H9 (cell line): ENCODE measurements at regions not wholly inside any gene's neighbourhood (a gene's known extent, or its start where the extent isn't known, plus 50 kb on each side); places are given as distances from the start of the nearest gene placed in this dataset.

Source experiments
- DNase-seq: peaks from one replicate; pipeline ENCODE4 v3.0.0-alpha.2; 2017
- H2AFZ ChIP-seq: one replicate; pipeline ENCODE4 v1.6.1; 2013; ENCODE audit warnings: mild to moderate bottlenecking, low read length, control low read depth, moderate library complexity
- H2AK5ac ChIP-seq: 2 replicates; pipeline ENCODE4 v1.6.1; 2013; ENCODE audit warnings: low read length, control low read depth, mixed read lengths; ENCODE audit not compliant: insufficient read length
- H2BK120ac ChIP-seq: one replicate; pipeline ENCODE4 v1.6.1; 2013; ENCODE audit warnings: low read depth, mild to moderate bottlenecking, low read length, control low read depth, inconsistent platforms; ENCODE audit not compliant: poor library complexity, severe bottlenecking
- H2BK12ac ChIP-seq: 2 replicates; pipeline ENCODE4 v1.6.1; 2013; ENCODE audit warnings: low read length, control low read depth, mixed read lengths, low read depth; ENCODE audit not compliant: insufficient read length
- H2BK15ac ChIP-seq: 2 replicates; pipeline ENCODE4 v1.6.1; 2013; ENCODE audit warnings: low read depth, low read length, control low read depth
- H2BK20ac ChIP-seq: one replicate; pipeline ENCODE4 v1.6.1; 2013; ENCODE audit warnings: low read depth, mild to moderate bottlenecking, low read length, control low read depth, inconsistent platforms; ENCODE audit not compliant: poor library complexity, severe bottlenecking
- H2BK5ac ChIP-seq: 2 replicates; pipeline ENCODE4 v1.6.1; 2013; ENCODE audit warnings: low read length, control low read depth, mixed read lengths; ENCODE audit not compliant: insufficient read length
- H3K14ac ChIP-seq: 2 replicates; pipeline ENCODE4 v1.6.1; 2013; ENCODE audit warnings: low read length, control low read depth; ENCODE audit not compliant: insufficient read depth
- H3K18ac ChIP-seq: 2 replicates; pipeline ENCODE4 v1.6.1; 2013; ENCODE audit warnings: low read depth, mild to moderate bottlenecking, mixed read lengths, low read length, control low read depth; ENCODE audit not compliant: insufficient read length
- H3K23ac ChIP-seq: 2 replicates; pipeline ENCODE4 v1.6.1; 2013; ENCODE audit warnings: low read length, control low read depth, mixed read lengths, low read depth; ENCODE audit not compliant: insufficient read length
- H3K23me2 ChIP-seq: 2 replicates; pipeline ENCODE4 v1.6.1; 2013; ENCODE audit warnings: low read depth, mild to moderate bottlenecking, mixed read lengths, low read length, control low read depth; ENCODE audit not compliant: insufficient read length, poor library complexity, severe bottlenecking
- H3K27ac ChIP-seq: 2 replicates; pipeline ENCODE4 v1.5.1; 2013; ENCODE audit warnings: low read length, control low read depth, mixed read lengths, low read depth; ENCODE audit not compliant: insufficient read length
- H3K27me3 ChIP-seq: 2 replicates; pipeline ENCODE4 v1.6.1; 2013; ENCODE audit warnings: low read length, control low read depth, inconsistent platforms; ENCODE audit not compliant: insufficient read depth
- H3K4ac ChIP-seq: 2 replicates; pipeline ENCODE4 v1.6.1; 2013; ENCODE audit warnings: low read depth, mild to moderate bottlenecking, control low read depth, inconsistent platforms, low read length, moderate library complexity
- H3K4me1 ChIP-seq: 2 replicates; pipeline ENCODE4 v1.6.1; 2013; ENCODE audit warnings: low read length, control low read depth, inconsistent platforms; ENCODE audit not compliant: insufficient read depth
- H3K4me2 ChIP-seq: 2 replicates; pipeline ENCODE4 v1.6.1; 2013; ENCODE audit warnings: low read length, control low read depth, mixed read lengths; ENCODE audit not compliant: insufficient read length, insufficient read depth
- H3K56ac ChIP-seq: 2 replicates; pipeline ENCODE4 v1.6.1; 2013; ENCODE audit warnings: low read depth, mild to moderate bottlenecking, mixed read lengths, low read length, control low read depth; ENCODE audit not compliant: insufficient read length
- H3K79me1 ChIP-seq: 2 replicates; pipeline ENCODE4 v1.6.1; 2013; ENCODE audit warnings: low read depth, mild to moderate bottlenecking, moderate library complexity, low read length, control low read depth, inconsistent platforms; ENCODE audit not compliant: insufficient read depth, poor library complexity, severe bottlenecking
- H3K79me2 ChIP-seq: 2 replicates; pipeline ENCODE4 v1.6.1; 2013; ENCODE audit warnings: low read length, control low read depth, inconsistent platforms; ENCODE audit not compliant: insufficient read depth
- H3K9ac ChIP-seq: 2 replicates; pipeline ENCODE4 v1.6.1; 2013; ENCODE audit warnings: low read length, control low read depth, mixed read lengths; ENCODE audit not compliant: insufficient read length; ENCODE audit errors: extremely low read depth
- H3K9me3 ChIP-seq: one replicate; pipeline ENCODE4 v1.6.1; 2013; ENCODE audit warnings: low read depth, low read length, inconsistent platforms; ENCODE audit not compliant: control insufficient read depth
- H3T11ph ChIP-seq: one replicate; pipeline ENCODE4 v1.6.1; 2013; ENCODE audit warnings: mild to moderate bottlenecking, low read length, control low read depth, inconsistent platforms
- H4K20me1 ChIP-seq: one replicate; pipeline ENCODE4 v1.6.1; 2013; ENCODE audit not compliant: control insufficient read depth, insufficient read length, insufficient read depth
- H4K5ac ChIP-seq: 2 replicates; pipeline ENCODE4 v1.6.1; 2013; ENCODE audit warnings: low read depth, mild to moderate bottlenecking, mixed read lengths, low read length, control low read depth; ENCODE audit not compliant: insufficient read length
- H4K8ac ChIP-seq: replicated peaks from 2 replicates; pipeline ENCODE4 v1.6.1; 2013; ENCODE audit warnings: low read length, control low read depth, mixed read lengths, low read depth; ENCODE audit not compliant: insufficient read length
- H4K91ac ChIP-seq: 2 replicates; pipeline ENCODE4 v1.6.1; 2013; ENCODE audit warnings: low read depth, mild to moderate bottlenecking, moderate library complexity, mixed read lengths, low read length, control low read depth; ENCODE audit not compliant: insufficient read length
- H3K27ac Mint-ChIP-seq, 3 experiments: 2 replicates in 2 of 3; 3 replicates in 1 of 3; pipeline ENCODE4 v1.8.0; 2020 to 2021; ENCODE audit warnings: mixed read lengths in 3 of 3, mild to moderate bottlenecking in 1 of 3, moderate library complexity in 1 of 3
- H3K27me3 Mint-ChIP-seq: 2 replicates; pipeline ENCODE4 v1.8.0; 2021; ENCODE audit warnings: low read depth, mild to moderate bottlenecking, moderate library complexity, mixed read lengths
- H3K36me3 Mint-ChIP-seq, 3 experiments: 2 replicates in 2 of 3; 3 replicates in 1 of 3; pipeline ENCODE4 v1.8.0; 2020 to 2021; ENCODE audit warnings: low read depth in 3 of 3, mixed read lengths in 3 of 3; ENCODE audit not compliant: insufficient read depth in 1 of 3
- H3K4me1 Mint-ChIP-seq, 2 experiments: 2 replicates each; pipeline ENCODE4 v1.8.0; 2020; ENCODE audit warnings: mixed read lengths in 2 of 2
- H3K4me3 Mint-ChIP-seq, 2 experiments: 2 replicates in 1 of 2; 3 replicates in 1 of 2; pipeline ENCODE4 v1.8.0; 2020 to 2021; ENCODE audit warnings: mild to moderate bottlenecking in 2 of 2, mixed read lengths in 2 of 2, moderate library complexity in 1 of 2
- H3K9me3 Mint-ChIP-seq, 2 experiments: 2 replicates in 1 of 2; 3 replicates in 1 of 2; pipeline ENCODE4 v1.8.0; 2020; ENCODE audit warnings: mild to moderate bottlenecking in 2 of 2, mixed read lengths in 2 of 2, moderate library complexity in 1 of 2
- CTCF ChIP-seq: fragments of 200-600 bp; sonication (generic); conservative IDR thresholded peaks from 3 replicates; pipeline ENCODE4 v1.8.0; 2021; ENCODE audit warnings: antibody characterized with exemption, mild to moderate bottlenecking
- WGBS: extraction: QIAGEN DNeasy Blood & Tissue Kit; methylation state at CpG from one replicate; pipeline ENCODE4 v1.1.7; 2013; ENCODE audit warnings: missing lambda C conversion rate, low lambda C conversion rate, mixed read lengths; ENCODE audit not compliant: insufficient read length; ENCODE audit errors: extremely low coverage; 5-methylcytosine and 5-hydroxymethylcytosine counted together

- H4K5ac ChIP-seq: no peak overlapping the region
- Mint-ChIP-seq H3K27ac (no peak overlapping the region), H3K4me1 (no peaks in the 10 kb centered on the region), H3K36me3 (no peaks in the 10 kb centered on the region), H3K4me3 (no peak overlapping the region), H3K27me3 (no peaks in the 10 kb centered on the region), H3K9me3 (no peaks in the 10 kb centered on the region; a peak in 1 of 5 replicates)
- no peak overlapping the region for H4K91ac ChIP-seq
- no peak overlapping the region for H4K8ac ChIP-seq
- H2BK5ac ChIP-seq: no peak overlapping the region
- H3K79me2 ChIP-seq: no peaks in the 10 kb centered on the region
- H3K9me3 ChIP-seq: no peaks in the 10 kb centered on the region
- DNase-seq: no peak
- H3K27me3 ChIP-seq: no peaks in the 10 kb centered on the region
- H2BK20ac ChIP-seq: no peak overlapping the region
- H3T11ph ChIP-seq: no peak overlapping the region
- H3K23ac ChIP-seq: no peak overlapping the region
- H4K20me1 ChIP-seq: no peaks in the 10 kb centered on the region
- no peak for TF ChIP-seq CTCF
- no peak overlapping the region for H3K18ac ChIP-seq
- H3K79me1 ChIP-seq: no peaks in the 10 kb centered on the region
- no CpG with 5 or more reads among the region's 1 CpG for WGBS
- no peaks in the 10 kb centered on the region for H3K4me1 ChIP-seq
- H2AFZ ChIP-seq: no peak overlapping the region
- no peak overlapping the region for H3K4ac ChIP-seq
- no peak overlapping the region for H3K14ac ChIP-seq
- H2BK120ac ChIP-seq: no peak overlapping the region
- no peaks in the 10 kb centered on the region for H3K23me2 ChIP-seq
- no peak overlapping the region for H2BK15ac ChIP-seq
- no peak overlapping the region for H3K4me2 ChIP-seq
- no peak overlapping the region for H3K9ac ChIP-seq
- H2BK12ac ChIP-seq: no peak overlapping the region
- H3K56ac ChIP-seq: no peak overlapping the region
- H2AK5ac ChIP-seq: no peak overlapping the region
- H3K27ac ChIP-seq: no peak overlapping the region
These were observed 1551.0 kb downstream of the GRIK2 start for GRCh38 chr6:102944475-102944874.
